ENCODE measurements at regions not wholly inside any gene's neighbourhood (a gene's known extent, or its start where the extent isn't known, plus 50 kb on each side); places are given as distances from the start of the nearest gene placed in this dataset.

- TF ChIP-seq CTCF (IDR thresholded peaks at IDR 0.05; ENCODE audit: extremely low read depth in 1 of 2, insufficient read depth in 1 of 2, low read depth in 1 of 2, low read length in 2 of 2) = no peak
- no peak for TF ChIP-seq POLR2AphosphoS5 (IDR thresholded peaks at IDR 0.05; ENCODE audit: insufficient read depth, low read depth, low read length)
- TF ChIP-seq JUN (IDR thresholded peaks at IDR 0.05; ENCODE audit: borderline replicate concordance, insufficient read depth, insufficient read length, low read depth) = no peak
- no peak for TF ChIP-seq EZH2 (IDR thresholded peaks at IDR 0.05; ENCODE audit: borderline replicate concordance, low read depth, low read length, severe bottlenecking)
- no peak for TF ChIP-seq POLR2A (IDR thresholded peaks at IDR 0.05; ENCODE audit: low read depth, low read length)
- TF ChIP-seq MAX (IDR thresholded peaks at IDR 0.05; ENCODE audit: insufficient read depth, insufficient read length) = peak; percentile 9
- TF ChIP-seq MYC (IDR thresholded peaks at IDR 0.05; ENCODE audit: low read depth, low read length) = no peak
- TF ChIP-seq FOS (IDR thresholded peaks at IDR 0.05; ENCODE audit: borderline replicate concordance, insufficient read depth, low read length) = no peak
- TF ChIP-seq GATA2 (IDR thresholded peaks at IDR 0.05; ENCODE audit: insufficient read depth, insufficient read length, low read depth, low read length) = no peak
Measured at GRCh38 chr13:107208889-107209288, 641.0 kb upstream of the ARGLU1 start.
